ENCODE measurements at regions not wholly inside any gene's neighbourhood (a gene's known extent, or its start where the extent isn't known, plus 50 kb on each side); places are given as distances from the start of the nearest gene placed in this dataset.
"Not testable (repeated sequence)": the region's sequence is repeated elsewhere in the genome, so short reads cannot be mapped to it uniquely, and the experiment has no call there.

DNA sequence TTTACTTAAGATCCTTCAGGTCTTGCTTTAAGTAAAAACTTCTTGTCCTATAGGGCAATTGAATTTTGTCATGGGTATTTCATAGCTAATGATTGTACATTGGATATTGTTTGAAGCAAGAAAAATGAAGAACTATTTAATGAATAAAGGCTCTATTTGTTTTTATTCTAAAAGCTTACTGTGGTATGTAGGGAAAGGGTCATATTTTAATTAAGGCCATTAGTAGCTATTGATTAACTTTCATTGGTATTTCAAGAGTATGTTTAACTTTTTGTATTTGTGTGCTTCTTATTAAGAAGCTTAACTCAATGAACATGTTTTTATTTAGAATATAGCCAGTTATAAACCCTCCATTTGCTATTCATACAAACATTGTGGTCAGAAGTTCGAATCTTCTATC is 1951.8 kb upstream of the ADGRL3 start:
- no peak for DNase-seq

DNA sequence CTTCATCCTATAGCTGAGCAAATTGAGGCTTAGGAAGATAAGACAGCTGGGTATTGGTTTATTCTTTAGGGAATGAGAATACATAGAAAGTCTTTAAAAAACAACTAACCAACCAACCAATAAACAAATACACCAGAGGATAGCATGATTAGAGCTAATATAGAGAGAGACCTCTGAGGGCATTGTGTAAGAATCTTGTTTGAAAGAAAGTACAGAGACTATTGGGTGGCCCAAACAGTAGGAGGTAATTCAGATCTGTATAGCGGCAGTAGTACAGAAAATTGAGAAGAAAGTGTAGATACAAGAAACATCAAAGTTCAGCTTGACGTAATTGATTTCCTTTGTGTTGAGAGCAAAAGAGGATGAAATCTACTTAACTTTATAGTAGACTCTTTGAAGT is 1951.0 kb upstream of the ADGRL3 start:
- no peak for DNase-seq

DNA sequence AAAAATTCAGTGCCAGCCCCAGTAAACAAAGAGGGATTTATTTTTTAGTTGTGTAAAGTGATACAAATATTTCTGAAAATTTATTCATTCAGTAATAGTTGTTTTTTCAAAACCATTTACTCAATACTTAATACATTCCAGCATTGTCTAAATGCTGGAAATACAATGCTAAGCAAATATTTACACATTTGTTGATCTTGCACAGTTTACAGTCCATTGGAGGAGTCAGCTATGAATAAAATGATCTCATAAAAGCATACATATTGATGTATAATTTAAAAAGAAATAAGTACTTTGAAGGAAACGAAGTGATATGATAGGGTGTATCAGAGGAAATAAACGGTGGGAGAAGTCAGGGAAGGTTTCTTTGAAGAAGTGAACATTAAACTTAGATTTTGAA is 1942.1 kb upstream of the ADGRL3 start:
- no peak for DNase-seq

DNA sequence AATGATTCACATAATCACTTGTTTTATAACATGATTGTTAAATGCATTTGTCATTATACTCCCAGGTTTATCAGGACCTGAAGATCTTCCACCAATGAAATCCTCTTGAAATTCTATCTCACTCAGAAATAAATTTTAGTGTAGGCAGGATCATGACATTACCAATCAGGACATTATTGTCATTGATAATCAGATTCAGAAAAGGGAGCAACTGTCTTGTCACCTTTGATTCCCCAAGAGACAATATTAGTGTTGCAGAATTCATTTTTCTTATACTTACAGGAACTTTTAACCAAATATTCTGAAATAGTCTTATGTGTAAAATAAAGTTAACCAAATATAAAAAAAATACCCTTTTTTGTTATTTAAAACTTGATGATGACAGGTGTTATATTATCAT is 1892.5 kb upstream of the ADGRL3 start:
- DNase-seq = no peak

DNA sequence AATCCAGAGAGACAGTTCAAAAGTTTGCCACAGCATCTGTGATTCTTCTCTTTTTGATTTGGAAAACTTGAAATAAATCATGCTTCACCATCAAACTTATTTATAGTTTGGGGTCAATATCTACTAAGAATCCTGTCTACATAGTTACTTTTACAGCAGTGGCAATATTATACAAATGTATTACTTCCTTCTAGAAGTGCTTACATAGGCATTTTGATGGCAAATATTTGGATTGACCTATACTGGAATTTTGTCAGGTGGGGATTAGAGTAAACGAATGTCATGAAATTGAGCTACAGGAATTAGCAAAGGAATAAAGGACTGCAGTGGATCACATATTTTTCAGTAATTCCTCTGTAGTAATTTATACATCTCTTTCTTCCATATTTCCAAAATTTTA is 1885.5 kb upstream of the ADGRL3 start:
- no peak for DNase-seq

DNA sequence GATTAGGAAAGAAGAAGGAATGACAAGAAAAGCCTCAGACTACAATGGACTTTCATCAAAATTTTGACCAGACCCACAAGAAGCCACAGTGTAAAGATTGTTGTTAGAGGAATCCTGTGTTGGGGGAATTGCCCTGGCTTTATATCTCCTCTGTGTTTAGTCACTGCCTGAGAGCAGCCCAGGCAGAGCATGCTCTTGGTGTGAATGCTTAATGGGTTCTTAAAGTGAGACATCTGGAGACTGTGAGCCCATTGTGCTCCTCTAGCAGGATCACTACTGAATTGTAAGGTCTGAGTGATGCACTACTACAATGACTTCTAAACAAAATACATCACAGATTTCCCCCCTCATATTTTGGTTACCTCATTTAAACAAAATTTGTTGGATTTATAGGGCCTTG is 1860.5 kb upstream of the ADGRL3 start:
- no peak for DNase-seq

DNA sequence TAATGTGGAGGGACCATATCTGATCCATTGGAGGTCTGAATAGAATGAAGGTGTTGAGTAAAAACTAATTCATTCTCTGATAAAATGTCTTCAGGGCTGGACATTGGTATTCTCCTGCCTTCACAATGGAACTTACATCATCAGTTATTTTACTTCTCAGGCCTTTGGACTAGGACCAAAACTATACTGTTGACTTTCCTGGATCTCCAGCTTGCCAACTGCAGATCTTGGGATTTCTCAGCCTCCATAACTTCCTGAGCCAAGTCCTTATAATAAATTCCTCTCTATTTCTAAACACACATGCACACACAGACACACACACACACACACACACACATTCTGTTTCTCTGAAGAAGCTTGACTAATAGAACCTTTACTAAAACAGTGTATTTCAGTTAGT is 1858.6 kb upstream of the ADGRL3 start:
- no peak for DNase-seq

DNA sequence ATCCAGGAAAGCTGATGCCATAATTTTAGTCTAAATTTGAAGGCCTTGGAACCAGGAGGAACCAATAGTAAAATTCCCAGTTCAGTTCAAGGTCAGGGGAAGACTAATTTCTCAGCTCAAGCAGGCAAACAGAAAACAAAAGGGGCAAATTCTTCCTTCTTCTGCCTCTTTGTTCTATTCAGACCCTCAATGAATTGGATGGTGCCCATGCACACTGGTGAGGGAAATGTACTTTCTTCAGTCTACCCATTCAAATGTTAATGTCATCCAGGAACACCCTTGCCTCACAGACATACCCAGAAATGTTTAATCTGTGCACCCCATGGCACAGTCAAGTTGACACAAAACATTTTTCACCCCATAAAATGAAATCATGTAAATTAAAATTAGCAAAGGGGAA is 1851.2 kb upstream of the ADGRL3 start:
- no peak for DNase-seq

DNA sequence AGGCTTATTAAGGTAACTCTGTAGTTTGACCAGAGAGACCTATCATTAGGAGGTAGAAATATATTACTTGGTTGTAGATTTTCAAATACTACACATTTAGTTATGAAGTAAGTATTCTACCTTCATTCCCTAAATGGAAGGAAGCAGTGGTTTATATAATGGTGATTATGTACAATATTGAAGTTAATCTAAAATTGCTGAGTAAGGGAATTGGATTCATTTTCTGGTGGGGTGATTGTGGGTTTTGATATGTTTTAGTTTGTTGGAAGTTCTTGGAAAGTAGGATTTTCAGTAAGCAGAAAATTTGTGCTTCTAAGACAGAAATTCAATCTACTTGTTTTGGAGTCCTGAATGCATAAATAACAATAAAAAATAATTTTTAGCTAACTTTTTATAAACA is 1830.9 kb upstream of the ADGRL3 start:
- DNase-seq = no peak

DNA sequence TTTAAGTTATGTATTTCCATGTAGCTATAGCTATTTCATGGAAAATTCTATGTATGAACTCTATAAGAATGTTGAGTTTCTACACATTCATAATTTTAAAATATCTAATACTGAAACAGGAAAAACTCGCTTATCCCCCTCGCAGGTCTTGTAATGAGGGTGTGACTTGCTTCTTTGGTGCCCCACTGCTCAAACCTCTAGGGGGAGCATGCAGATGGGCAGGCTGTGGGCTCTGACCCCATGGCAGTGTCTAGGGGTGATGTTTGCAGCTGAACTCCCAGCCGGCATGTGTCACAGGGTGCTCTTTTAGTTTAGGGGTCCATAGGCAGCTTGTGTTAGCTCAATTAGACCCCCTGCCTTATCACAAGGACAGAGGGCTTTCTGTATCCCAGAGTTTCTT is 1825.7 kb upstream of the ADGRL3 start:
- no peak for DNase-seq

DNA sequence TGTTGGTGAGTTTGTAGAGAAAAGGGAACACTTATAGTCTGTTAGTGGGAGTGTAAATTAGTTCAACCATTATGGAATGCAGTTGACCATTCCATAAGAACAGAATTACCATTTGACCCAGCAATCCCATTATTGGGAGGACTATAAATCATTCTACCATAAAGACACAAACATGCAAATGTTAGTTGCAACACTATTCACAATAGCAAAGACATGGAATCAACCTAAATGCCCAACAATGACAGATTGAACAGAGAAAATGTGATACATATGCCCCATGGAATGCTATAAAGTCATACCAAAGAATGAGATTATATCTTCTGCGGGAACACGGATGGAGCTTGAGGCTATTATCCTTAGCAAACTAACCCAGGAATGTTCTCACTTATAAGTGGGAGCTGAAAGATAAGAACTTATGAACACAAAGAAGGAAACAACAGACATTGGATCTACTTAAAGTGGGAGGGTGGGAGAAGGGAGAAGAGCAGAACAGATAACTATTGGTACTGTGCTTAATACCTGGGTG is 1819.2 kb upstream of the ADGRL3 start:
- no peak for DNase-seq

DNA sequence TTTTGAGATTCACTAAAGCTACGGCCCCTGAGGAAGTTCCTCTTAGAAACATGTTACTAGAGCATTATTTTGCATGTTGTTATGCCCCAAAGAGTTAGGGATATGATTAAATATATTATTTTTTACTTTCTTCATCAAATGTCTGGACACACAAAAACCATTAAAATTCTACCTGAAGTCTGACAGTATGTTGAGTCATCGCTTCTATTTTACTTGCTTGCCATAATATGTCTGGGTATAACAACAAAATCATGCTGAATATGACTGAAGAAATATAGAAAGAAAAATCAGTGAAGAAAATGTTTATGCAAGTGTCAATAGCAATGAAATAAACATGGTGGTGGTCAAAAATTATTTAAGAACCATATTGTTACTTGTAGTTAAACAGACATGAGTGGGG is 1818.5 kb upstream of the ADGRL3 start:
- DNase-seq = no peak

DNA sequence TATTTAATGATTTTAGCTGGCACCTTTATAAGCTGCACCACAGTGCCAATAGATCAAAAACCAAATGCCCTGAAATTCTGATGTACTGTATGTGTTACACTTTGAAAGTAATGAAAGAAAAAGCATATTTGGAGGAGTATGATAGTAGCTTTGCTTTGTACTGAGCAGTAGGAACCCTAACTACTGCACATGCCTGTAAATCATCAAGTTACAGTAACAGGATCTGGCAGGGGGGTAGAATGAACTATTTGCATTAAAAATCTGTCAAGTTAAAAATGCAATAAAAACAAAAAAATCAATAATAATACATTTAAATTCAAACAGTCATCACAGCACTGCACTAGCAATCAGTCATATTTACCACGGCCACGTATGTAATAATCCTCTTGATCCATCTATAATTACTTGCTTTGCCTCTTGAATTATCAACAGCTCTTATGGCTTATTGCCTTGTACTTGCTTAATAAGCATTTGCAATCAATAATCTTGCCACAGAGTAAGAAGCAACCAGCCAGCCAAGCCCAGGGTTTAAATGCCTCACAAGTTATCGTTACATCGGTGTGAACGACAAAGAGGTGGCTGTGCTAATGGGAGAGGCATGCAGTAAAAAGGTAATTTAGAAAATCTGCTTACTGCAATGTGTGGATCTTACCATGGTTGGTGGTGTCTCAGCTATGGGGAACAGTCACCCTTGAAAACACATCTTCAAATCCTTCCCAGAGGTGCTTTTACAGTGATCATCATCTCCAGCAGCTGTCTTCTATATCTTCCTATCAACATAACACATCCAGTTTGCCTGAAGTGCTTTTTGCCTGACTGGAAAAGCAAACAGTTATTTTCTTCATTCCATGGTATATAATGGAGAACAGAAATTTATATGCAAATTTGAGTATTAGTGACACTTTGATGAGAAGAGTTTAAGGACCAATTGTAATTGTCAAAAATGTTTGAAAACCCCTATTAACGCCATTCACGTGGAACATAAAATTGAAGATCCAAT is 1812.1 kb upstream of the ADGRL3 start:
- DNase-seq = no peak

DNA sequence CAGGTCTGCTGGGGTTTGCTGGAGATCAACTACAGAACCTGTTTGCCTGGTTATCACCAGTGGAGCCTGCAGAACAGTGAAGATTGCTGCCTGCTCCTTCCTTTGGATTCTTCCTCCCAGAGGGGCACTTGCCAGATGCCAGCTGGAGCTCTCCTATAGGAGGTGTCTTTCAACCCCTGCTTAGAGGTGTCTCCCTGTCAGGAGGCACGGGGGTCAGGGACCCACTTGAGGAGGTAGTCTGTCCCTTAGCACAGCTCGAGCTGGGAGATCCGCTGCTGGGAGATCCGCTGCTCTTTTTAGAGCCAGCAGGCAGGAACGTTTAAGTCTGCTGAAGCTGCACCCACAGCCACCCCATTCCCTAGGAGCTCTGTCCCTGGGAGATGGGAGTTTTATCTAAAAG is 1806.3 kb upstream of the ADGRL3 start:
- DNase-seq = no peak

DNA sequence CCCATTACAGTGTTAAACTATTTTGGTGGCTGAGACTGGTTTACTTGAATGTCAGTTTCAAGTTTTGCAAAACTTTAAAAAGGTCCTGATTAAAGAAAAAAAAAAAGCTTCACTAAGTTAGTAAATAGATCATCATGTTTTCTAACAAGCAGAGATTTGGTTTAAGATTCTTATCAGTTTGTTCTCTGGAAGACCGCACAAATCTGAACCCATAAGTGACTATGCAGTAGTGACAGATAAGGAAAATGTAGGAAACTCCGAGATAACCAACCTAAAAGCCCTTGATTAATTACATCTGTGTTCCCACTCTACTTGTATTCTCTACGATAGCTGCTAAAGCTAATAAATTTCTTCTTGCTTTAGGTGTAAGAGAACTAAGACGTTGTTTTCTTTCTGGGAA is 1799.8 kb upstream of the ADGRL3 start:
- no peak for DNase-seq

DNA sequence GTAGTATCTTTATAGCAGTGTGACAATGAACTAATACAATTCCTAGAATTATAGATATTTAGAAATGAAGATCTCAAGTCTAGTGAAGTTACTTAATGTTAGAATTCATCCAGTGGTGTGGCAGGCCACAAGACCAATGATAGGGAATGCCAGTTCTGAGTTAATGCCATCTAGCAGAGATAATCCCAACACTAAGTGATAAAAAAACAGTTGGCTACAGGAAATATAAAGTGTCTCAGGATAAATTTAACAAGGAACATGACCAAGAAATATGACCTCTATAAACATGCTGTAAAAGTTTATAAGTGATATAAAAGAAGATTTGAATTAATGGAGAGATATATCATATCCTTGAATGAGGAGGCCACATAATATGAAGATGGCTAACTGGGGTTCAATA is 1790.5 kb upstream of the ADGRL3 start:
- DNase-seq = no peak

DNA sequence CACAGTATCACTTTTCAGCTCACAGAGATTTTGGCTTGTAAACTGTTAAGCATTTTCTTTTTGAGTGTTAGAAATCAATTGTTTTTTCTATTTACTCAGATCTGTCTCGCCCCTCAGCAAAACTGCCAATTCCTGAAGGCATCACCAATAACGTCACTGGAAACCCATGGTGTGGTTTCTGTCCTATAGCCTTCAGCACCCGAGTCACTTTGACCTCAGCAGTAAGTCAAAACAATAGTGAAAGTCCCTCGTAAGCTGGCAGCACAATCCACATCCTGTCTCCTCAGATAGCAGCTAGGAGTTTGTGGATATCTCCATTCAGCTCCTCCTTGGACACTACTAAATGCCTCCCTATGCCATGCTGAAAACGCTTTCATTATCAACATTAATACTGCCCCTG is 1787.4 kb upstream of the ADGRL3 start:
- no peak for DNase-seq

DNA sequence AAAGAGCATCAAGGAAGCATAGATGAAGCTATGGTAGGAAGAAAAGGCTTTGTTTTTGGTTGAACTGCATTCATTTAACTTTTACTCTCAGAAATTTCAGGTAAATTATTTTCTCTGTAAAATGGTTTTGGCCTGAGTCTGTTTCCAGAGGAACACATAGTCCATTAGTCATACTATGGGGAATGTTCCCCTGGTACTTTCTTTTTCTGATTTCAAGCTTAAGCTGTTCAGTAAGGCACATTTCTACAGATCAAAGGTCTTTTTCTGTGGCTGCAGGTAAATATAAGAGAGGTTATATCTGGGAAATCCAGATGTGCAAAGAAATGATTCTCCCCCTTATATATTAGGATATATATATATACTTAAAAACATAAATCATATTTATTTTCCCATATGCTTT is 1744.4 kb upstream of the ADGRL3 start:
- DNase-seq = no peak

DNA sequence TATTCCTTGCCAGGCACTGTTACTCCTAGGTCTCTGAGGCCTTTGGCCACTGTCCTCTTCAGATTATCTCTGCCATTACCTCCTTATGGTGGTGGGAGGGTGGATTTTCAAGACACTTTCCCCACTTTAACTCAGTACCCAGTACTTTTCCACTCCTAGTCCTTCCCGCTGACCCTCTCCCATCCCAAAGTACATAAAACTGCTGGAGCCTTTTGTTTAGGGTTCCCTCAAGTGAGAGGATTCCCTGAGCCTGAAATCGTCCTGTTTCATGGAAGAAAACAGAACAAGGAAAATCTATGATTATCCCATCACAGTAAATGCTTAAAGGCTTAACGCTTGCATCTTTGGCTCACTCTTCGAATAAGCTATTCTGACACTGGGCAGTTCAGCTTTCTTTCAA is 1742.5 kb upstream of the ADGRL3 start:
- DNase-seq = no peak

DNA sequence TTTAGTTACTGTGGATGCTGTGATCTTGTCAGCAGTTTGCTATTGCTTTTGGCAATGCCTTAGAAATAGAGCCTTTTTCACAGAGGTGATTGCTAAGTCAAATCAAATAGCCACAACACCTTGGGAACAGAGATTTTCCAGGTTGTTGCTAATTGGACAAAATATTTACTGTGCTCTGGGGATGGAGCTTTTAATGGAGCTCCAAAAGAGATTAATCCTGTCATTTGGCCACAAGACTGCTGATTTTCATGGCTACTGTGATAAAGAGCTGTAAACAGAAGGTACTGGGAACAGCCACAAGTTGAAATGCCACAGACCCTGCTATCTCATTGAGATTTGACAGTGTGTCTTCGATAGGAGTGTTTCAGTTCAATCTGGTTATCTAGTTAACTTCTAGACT is 1715.2 kb upstream of the ADGRL3 start:
- DNase-seq = no peak

DNA sequence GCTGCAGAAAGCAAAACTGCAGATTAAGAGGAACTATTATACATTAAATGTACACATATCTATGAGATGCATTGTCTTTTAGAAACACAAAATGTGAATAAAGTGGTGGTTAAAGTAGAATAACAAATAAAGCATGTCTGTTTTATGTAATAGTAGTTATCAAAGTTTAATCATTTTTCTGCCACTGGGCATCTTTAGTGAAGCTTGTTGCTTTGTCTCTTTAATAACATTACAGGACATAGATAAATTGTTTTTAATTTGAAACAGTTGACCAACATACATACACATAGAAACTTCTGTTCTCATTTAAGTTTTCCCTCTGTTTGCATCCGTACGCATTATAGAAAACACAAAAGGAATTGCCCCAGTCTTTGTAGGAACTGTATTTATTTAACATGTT is 1700.0 kb upstream of the ADGRL3 start:
- DNase-seq = no peak

DNA sequence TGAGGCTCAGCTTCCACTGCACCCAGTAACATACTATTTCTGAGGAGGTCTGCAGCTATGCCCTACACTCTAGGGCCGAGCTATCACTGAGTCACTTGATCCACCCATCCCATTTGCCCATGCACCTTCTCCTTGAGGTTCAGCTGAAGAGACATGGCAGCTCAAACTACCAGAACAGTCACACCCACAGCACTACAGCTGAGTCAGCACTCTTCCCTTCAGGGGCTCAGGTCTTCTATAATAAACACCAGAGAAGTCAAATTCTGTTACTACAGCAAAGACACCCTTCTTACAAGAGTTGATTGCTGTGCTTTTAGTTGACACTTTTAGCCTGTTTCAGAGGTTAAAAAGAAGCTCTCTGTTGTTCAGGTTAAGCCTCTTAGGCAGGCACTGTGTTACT is 1696.4 kb upstream of the ADGRL3 start:
- DNase-seq = no peak

DNA sequence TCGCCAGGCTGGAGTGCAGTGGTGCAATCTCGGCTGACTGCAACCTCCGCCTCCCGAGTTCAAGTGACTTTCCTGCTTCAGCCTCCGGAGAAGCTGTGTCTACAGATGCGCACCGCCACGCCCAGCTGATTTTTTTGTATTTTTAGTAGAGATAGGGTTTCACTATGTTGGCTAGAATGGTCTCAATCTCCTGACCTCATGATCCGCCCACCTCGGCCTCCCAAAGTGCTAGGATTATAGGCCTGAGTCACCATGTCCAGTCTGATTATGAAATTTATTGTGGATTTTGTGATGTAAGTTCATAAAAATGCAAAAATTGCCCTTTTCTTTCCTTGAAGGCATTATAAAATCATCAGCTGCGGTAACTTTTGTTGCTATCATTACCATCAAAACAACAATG is 1688.3 kb upstream of the ADGRL3 start:
- DNase-seq = not testable (repeated sequence)

DNA sequence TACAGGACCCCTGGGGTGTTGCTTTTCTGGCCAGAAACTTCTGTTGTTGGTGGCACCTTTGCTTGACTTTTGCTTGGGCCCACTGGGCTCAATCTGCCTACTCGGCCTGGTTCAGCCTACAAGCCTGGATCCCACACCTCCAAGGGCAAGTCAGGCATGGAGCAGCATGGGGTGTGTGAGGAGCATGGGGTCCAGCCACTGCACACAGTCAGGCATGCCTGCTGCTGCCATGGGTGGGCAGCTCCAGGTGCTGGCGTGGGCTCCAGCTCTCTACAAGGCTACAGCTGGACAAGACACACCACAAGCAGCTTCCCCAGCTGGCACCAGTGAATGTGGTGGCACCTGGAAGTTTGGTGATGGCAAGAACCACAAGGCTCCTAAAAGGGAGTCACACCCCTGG is 1683.1 kb upstream of the ADGRL3 start:
- no peak for DNase-seq

Data from NCI-H1092 treated with DMSO at 0.1 percent for 48 hours (cell line).